ENCODE measurements at regions not wholly inside any gene's neighbourhood (a gene's known extent, or its start where the extent isn't known, plus 50 kb on each side); places are given as distances from the start of the nearest gene placed in this dataset.

GRCh38 chr5:107146901-107147300 lies 523.8 kb downstream of the EFNA5 start (continued):
- no peak for TF ChIP-seq ZFP3 (CRISPR knock-in tag; IDR thresholded peaks at IDR 0.05)

GRCh38 chr5:107135391-107135790 lies 535.3 kb downstream of the EFNA5 start:
- ATAC-seq = no peak; the same call in 2 of the 3 replicates
- TF ChIP-seq ZNF8 (CRISPR knock-in tag; IDR thresholded peaks at IDR 0.05) (no peak), PPARA (CRISPR knock-in tag; IDR thresholded peaks at IDR 0.05; ENCODE audit: borderline replicate concordance) (no peak), SNAI2 (CRISPR knock-in tag; IDR thresholded peaks at IDR 0.05) (no peak)

GRCh38 chr5:107134931-107135330 lies 535.8 kb downstream of the EFNA5 start:
- TF ChIP-seq ISL1 (CRISPR knock-in tag; IDR thresholded peaks at IDR 0.05) (no peak), BACH2 (CRISPR knock-in tag; IDR thresholded peaks at IDR 0.05; ENCODE audit: borderline replicate concordance) (no peak), OSR1 (CRISPR knock-in tag; IDR thresholded peaks at IDR 0.05) (no peak), ZC3H10 (CRISPR knock-in tag; IDR thresholded peaks at IDR 0.05) (no peak), CSDC2 (CRISPR knock-in tag; IDR thresholded peaks at IDR 0.05) (no peak), TOX (CRISPR knock-in tag; IDR thresholded peaks at IDR 0.05; ENCODE audit: borderline replicate concordance) (no peak), ZNF70 (CRISPR knock-in tag; IDR thresholded peaks at IDR 0.05) (no peak), RARB (CRISPR knock-in tag; IDR thresholded peaks at IDR 0.05) (no peak), ZNF565 (CRISPR knock-in tag; conservative IDR thresholded peaks at IDR 0.05; ENCODE audit: low read depth) (no peak), PATZ1 (CRISPR knock-in tag; IDR thresholded peaks at IDR 0.05; ENCODE audit: borderline replicate concordance) (no peak), PPARA (CRISPR knock-in tag; IDR thresholded peaks at IDR 0.05; ENCODE audit: borderline replicate concordance) (no peak), GLIS3 (CRISPR knock-in tag; IDR thresholded peaks at IDR 0.05) (no peak), TCF4 (CRISPR knock-in tag; IDR thresholded peaks at IDR 0.05; ENCODE audit: borderline replicate concordance) (no peak), CREB5 (CRISPR knock-in tag; IDR thresholded peaks at IDR 0.05; ENCODE audit: low read depth) (no peak), ESRRG (CRISPR knock-in tag; IDR thresholded peaks at IDR 0.05) (no peak), ZNF8 (CRISPR knock-in tag; IDR thresholded peaks at IDR 0.05) (no peak), POU6F1 (CRISPR knock-in tag; IDR thresholded peaks at IDR 0.05; ENCODE audit: borderline replicate concordance, low read depth) (no peak), TSHZ2 (CRISPR knock-in tag; IDR thresholded peaks at IDR 0.05) (no peak), ZFP30 (CRISPR knock-in tag; IDR thresholded peaks at IDR 0.05) (no peak)
- ATAC-seq = no peak

GRCh38 chr5:107129051-107129450 lies 541.7 kb downstream of the EFNA5 start:
- ATAC-seq = no peak
- TF ChIP-seq PATZ1 (CRISPR knock-in tag; IDR thresholded peaks at IDR 0.05; ENCODE audit: borderline replicate concordance) (no peak), ZNF8 (CRISPR knock-in tag; IDR thresholded peaks at IDR 0.05) (no peak), RARB (CRISPR knock-in tag; IDR thresholded peaks at IDR 0.05) (no peak), ISL1 (CRISPR knock-in tag; IDR thresholded peaks at IDR 0.05) (peak; percentile 58; the same call in 1 of the 2 replicates)
